ENCODE measurements at regions not wholly inside any gene's neighbourhood (a gene's known extent, or its start where the extent isn't known, plus 50 kb on each side); places are given as distances from the start of the nearest gene placed in this dataset.
"Not testable (repeated sequence)": the region's sequence is repeated elsewhere in the genome, so short reads cannot be mapped to it uniquely, and the experiment has no call there.

GRCh38 chr5:152711801-152712388 lies 306.8 kb upstream of the NMUR2 start:
- H3K9me3 ChIP-seq, result no peaks in the 10 kb centered on the region
- no peaks in the 10 kb centered on the region for H3K4me1 ChIP-seq
- H3K4me3 ChIP-seq, result no peak overlapping the region
- H3K27ac ChIP-seq, result no peak overlapping the region
- WGBS, 2 donors, result 14 to 20% methylated on average over 2 of the region's 2 CpGs
- no peaks in the 10 kb centered on the region for H3K36me3 ChIP-seq
- no peak for DNase-seq (ENCODE audit: low spot score in 2 of 2)
- TF ChIP-seq CTCF (IDR thresholded peaks at IDR 0.05) (no peak), POLR2A (IDR thresholded peaks at IDR 0.05) (no peak), EP300 (IDR thresholded peaks at IDR 0.05) (no peak)
- H3K27me3 ChIP-seq, result no peaks in the 10 kb centered on the region

DNA sequence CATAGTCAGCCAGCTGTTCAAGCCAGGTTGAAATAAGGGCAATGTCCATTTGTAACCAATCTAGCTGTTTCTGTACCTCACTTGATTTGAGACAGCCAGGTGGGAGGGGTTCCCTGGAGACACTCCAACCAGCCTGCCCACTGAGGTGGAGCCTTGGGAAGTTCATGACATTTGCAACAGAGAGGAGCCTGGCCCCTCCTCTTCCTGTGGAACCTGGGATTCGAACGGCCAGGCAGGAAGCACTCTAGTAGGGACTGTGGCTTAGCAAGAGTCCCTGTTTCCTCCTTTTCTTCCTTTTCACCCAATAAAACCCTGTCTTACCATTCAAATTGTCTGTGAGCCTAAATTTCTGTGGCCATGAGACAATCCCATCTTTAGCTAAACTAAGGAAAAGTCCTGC lies 312.3 kb upstream of the NMUR2 start:
- Histone ChIP-seq H3K9me3 (peaks cover 0 to 5% (median 0%) of the 10 kb centered on the region in 4 donors), H3K36me3 (no peaks in the 10 kb centered on the region), H3K27ac (no peak overlapping the region), H3K4me3 (no peak overlapping the region), H3K27me3 (no peaks in the 10 kb centered on the region), H3K4me1 (no peaks in the 10 kb centered on the region)
- DNase-seq (ENCODE audit: low spot score in 2 of 2), result no peak
- no peak for TF ChIP-seq POLR2A (IDR thresholded peaks at IDR 0.05)
- TF ChIP-seq EP300 (IDR thresholded peaks at IDR 0.05), result no peak
- WGBS, 2 donors, result 34 to 54% methylated on average over 2 of the region's 2 CpGs

- Histone ChIP-seq H3K27ac (no peak overlapping the region), H3K9me3 (peaks cover 0 to 23% (median 1%) of the 10 kb centered on the region in 4 donors), H3K36me3 (no peaks in the 10 kb centered on the region), H3K27me3 (no peaks in the 10 kb centered on the region), H3K4me3 (no peak overlapping the region), H3K4me1 (no peaks in the 10 kb centered on the region)
- DNase-seq (ENCODE audit: low spot score in 2 of 2), result no peak
- TF ChIP-seq CTCF (IDR thresholded peaks at IDR 0.05) (no peak), POLR2A (IDR thresholded peaks at IDR 0.05) (no peak), EP300 (IDR thresholded peaks at IDR 0.05) (no peak)
- 84 to 85% methylated on average over 6 of the region's 6 CpGs for WGBS, 2 donors
These were observed 318.4 kb upstream of the NMUR2 start for GRCh38 chr5:152723482-152723881.

- 92 to 93% methylated on average over 3 of the region's 3 CpGs for WGBS, 2 donors
- TF ChIP-seq EP300 (IDR thresholded peaks at IDR 0.05) (no peak), POLR2A (IDR thresholded peaks at IDR 0.05) (no peak), CTCF (IDR thresholded peaks at IDR 0.05) (no peak)
- Histone ChIP-seq H3K9me3 (no peaks in the 10 kb centered on the region), H3K4me1 (no peaks in the 10 kb centered on the region), H3K4me3 (no peak overlapping the region), H3K27me3 (no peaks in the 10 kb centered on the region), H3K36me3 (no peaks in the 10 kb centered on the region), H3K27ac (no peak overlapping the region)
- no peak for DNase-seq (ENCODE audit: low spot score in 2 of 2)
These were observed 325.1 kb upstream of the NMUR2 start for GRCh38 chr5:152730176-152730575.

DNA sequence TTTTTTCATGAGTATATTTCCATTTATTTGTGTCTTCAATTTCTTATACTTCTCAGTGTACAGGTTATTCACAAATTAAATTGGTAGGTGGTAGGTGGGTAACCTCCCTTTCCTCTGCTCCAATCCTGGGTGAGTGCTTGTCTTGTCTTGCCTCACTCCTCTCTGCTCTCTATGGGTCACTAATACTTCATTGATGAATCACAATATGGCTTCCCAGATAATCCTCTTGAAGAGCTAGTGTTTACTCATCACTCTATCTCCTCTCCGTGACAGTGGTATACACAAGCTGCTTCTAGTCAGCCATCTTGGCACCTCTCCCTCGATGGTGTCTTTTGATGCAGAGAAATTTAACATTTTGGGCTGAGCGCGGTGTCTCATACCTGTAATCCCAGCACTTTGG lies 331.8 kb upstream of the NMUR2 start:
- no peaks in the 10 kb centered on the region for H3K36me3 ChIP-seq
- H3K9me3 ChIP-seq, result peaks cover 0 to 21% (median 5%) of the 10 kb centered on the region in 4 donors
- TF ChIP-seq POLR2A (IDR thresholded peaks at IDR 0.05), result no peak
- no peak for TF ChIP-seq EP300 (IDR thresholded peaks at IDR 0.05)
- no peak for TF ChIP-seq CTCF (IDR thresholded peaks at IDR 0.05)
- no peak overlapping the region for H3K27ac ChIP-seq
- H3K27me3 ChIP-seq, result no peaks in the 10 kb centered on the region
- 87 to 89% methylated on average over 4 of the region's 4 CpGs for WGBS, 2 donors
- no peak for DNase-seq (ENCODE audit: low spot score in 2 of 2)
- H3K4me3 ChIP-seq, result no peak overlapping the region
- no peaks in the 10 kb centered on the region for H3K4me1 ChIP-seq

DNA sequence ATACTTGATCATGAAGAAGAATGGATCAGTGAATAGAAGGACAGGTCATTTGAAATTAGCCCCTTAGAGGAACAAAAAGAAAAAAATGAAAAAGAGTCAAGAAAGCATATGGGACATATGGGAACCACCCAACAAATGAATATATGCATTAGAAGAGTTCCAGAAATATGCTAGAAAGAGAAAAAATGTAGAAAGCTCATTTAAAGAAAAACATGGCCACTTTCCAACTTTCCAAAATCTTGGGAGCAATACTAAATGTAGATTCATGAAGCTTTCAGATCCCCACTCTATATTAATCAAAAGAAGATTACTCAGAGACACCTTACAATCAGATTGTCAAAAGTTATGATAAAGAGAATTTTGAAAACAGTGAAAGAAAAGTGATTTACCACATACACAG lies 334.8 kb upstream of the NMUR2 start:
- Histone ChIP-seq H3K4me3 (no peak overlapping the region), H3K27ac (no peak overlapping the region), H3K9me3 (peaks cover 0 to 21% (median 5%) of the 10 kb centered on the region in 4 donors), H3K4me1 (no peaks in the 10 kb centered on the region), H3K36me3 (no peaks in the 10 kb centered on the region), H3K27me3 (no peaks in the 10 kb centered on the region)
- no peak for DNase-seq (ENCODE audit: low spot score in 2 of 2)
- TF ChIP-seq EP300 (IDR thresholded peaks at IDR 0.05) (no peak), CTCF (IDR thresholded peaks at IDR 0.05) (no peak)

GRCh38 chr5:152741126-152741525 lies 336.0 kb upstream of the NMUR2 start:
- not testable (repeated sequence) for H3K36me3 ChIP-seq; DNase-seq (ENCODE audit: low spot score in 2 of 2); H3K27ac ChIP-seq; H3K4me3 ChIP-seq; H3K4me1 ChIP-seq; H3K27me3 ChIP-seq
- 90 to 94% methylated on average over 7 to 9 of the region's 10 CpGs for WGBS, 2 donors
- peaks cover 0 to 21% (median 5%) of the 10 kb centered on the region in 4 donors for H3K9me3 ChIP-seq

DNA sequence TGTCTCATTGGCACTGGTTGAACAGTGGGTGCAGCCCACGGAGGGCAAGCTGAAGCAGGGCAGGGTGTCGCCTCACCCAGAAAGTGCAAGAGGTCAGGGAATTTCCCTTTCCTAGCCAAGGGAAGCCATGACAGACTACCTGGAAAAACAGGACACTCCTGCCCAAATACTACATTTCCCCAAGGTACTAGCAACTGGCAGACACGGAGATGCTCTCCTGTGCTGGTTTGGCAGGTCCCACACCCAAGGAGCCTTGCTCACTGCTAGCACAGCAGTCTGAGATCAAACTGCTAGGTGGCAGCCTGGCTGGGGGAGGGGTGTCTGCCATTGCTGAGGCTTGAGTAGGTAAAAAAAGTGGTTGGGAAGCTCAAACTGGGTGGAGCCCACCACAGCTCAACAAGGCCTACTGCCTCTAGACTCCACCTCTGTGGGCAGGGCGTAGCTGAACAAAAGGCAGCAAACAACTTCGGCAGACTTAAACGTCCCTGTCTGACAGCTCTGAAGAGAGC lies 382.7 kb upstream of the NMUR2 start:
- H3K4me3 ChIP-seq; H3K4me1 ChIP-seq; H3K9me3 ChIP-seq; H3K27me3 ChIP-seq; H3K36me3 ChIP-seq; DNase-seq (ENCODE audit: low spot score in 2 of 2); H3K27ac ChIP-seq: not testable (repeated sequence)
- WGBS, 2 donors, result 58 to 70% methylated on average over 5 to 6 of the region's 6 CpGs
